ENCODE measurements at regions not wholly inside any gene's neighbourhood (a gene's known extent, or its start where the extent isn't known, plus 50 kb on each side); places are given as distances from the start of the nearest gene placed in this dataset.
A peak's percentile ranks its signal among the peaks of the same experiment; 100 is the strongest.

GRCh38 chr6:4008324-4009047, 70.5 kb downstream of the FAM217A start:
- peak; percentile 58 for DNase-seq

- DNase-seq, result no peak
These were observed 69.5 kb downstream of the FAM217A start for GRCh38 chr6:4009486-4009885.

- no peak for DNase-seq
These were observed 68.9 kb downstream of the FAM217A start for GRCh38 chr6:4010048-4010447.

GRCh38 chr6:4010689-4011090, 68.2 kb downstream of the FAM217A start:
- DNase-seq, result no peak

GRCh38 chr6:4012826-4013225, 66.1 kb downstream of the FAM217A start:
- DNase-seq, result no peak

- DNase-seq, result peak; percentile 44
These were observed 61.7 kb downstream of the FAM217A start for GRCh38 chr6:4017058-4017739.

GRCh38 chr6:4017834-4018170, 61.1 kb downstream of the FAM217A start:
- DNase-seq, result peak; percentile 74

GRCh38 chr6:4018171-4018923, 60.6 kb downstream of the FAM217A start:
- DNase-seq, result peak; percentile 98

All from NCI-H748 treated with DMSO at 0.1 percent for 48 hours (cell line).